ENCODE measurements at regions not wholly inside any gene's neighbourhood (a gene's known extent, or its start where the extent isn't known, plus 50 kb on each side); places are given as distances from the start of the nearest gene placed in this dataset.

GRCh38 chr5:135670588-135670987 lies 91.8 kb upstream of the CXCL14 start:
- TF ChIP-seq RAD21 (IDR thresholded peaks at IDR 0.05; ENCODE audit: insufficient read depth, low read depth, low read length): no peak
- no peak for TF ChIP-seq POLR2AphosphoS2 (IDR thresholded peaks at IDR 0.05; ENCODE audit: low read depth, low read length)
- TF ChIP-seq CEBPB (IDR thresholded peaks at IDR 0.05; ENCODE audit: borderline replicate concordance in 1 of 2, low read depth in 2 of 2, low read length in 2 of 2): no peak
- TF ChIP-seq TCF3 (IDR thresholded peaks at IDR 0.05; ENCODE audit: borderline replicate concordance, insufficient read depth, low read depth, low read length): no peak
- TF ChIP-seq CTCF (IDR thresholded peaks at IDR 0.05 in 2 of 3, conservative IDR thresholded peaks at IDR 0.05 in 1 of 3; ENCODE audit: control insufficient read depth in 2 of 3, extremely low read depth in 1 of 3, insufficient read depth in 1 of 3, low read depth in 3 of 3, low read length in 3 of 3): no peak
- no peak for TF ChIP-seq STAT1 (conservative IDR thresholded peaks at IDR 0.05)
- no peak for TF ChIP-seq SMARCA5 (IDR thresholded peaks at IDR 0.05)
- no peak for TF ChIP-seq REST (IDR thresholded peaks at IDR 0.05; ENCODE audit: low read depth, low read length)
- no peak for TF ChIP-seq ZSCAN29 (IDR thresholded peaks at IDR 0.05)

All from GM12878 (cell line).